ENCODE measurements at regions not wholly inside any gene's neighbourhood (a gene's known extent, or its start where the extent isn't known, plus 50 kb on each side); places are given as distances from the start of the nearest gene placed in this dataset.
A peak's percentile ranks its signal among the peaks of the same experiment; 100 is the strongest.
"Not testable (repeated sequence)": the region's sequence is repeated elsewhere in the genome, so short reads cannot be mapped to it uniquely, and the experiment has no call there.

DNA sequence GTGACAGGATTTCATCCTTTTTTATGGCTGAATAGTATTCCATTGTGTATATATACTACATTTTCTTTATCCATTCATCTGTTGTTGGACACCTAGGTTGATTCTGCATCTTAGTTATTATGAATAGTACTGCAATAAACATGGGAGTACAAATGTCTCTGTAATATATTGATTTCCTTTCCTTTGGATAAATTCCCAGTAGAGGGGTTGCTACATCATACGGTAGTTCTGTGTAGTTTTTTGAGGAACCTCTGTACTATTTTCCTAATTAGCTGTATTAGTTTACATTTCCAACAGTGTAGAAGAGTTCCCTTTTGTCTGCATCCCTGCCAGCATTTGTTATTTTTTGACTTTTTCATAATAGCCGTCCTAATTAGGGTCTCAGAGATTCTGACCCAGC, 201.3 kb downstream of the GIPC2 start:
- no peak for DNase-seq

DNA sequence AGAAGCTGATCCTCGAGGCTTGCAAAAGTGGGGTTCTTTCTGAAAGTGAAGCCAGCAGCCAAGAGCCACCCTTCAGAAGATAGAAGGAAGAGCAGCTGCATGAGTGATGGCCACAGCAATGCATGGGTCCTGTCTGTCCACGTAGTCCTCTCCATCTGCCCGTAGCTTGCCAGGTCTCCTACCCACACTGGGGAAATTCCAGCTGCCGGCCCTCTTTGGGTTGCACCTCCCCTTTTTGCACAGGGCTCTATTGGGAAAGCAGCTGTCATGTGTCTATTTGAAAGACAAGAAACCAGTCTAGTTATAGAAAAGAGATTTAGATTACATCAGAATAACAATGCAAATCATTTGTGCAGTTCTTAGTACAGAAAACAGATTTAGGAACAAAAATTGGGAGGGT, 204.4 kb downstream of the GIPC2 start:
- DNase-seq, result peak in 2 of 3 donors; percentile 7 to 31

- DNase-seq, result peak in 1 of 3 donors; percentile 65
Measured at GRCh38 chr1:78254517-78254916, 208.8 kb downstream of the GIPC2 start.

- DNase-seq, result no peak
Measured at GRCh38 chr1:78255383-78255782, 209.6 kb downstream of the GIPC2 start.

GRCh38 chr1:78255846-78256245, 210.1 kb downstream of the GIPC2 start:
- peak in 2 of 3 donors; percentile 42 to 64 for DNase-seq

DNA sequence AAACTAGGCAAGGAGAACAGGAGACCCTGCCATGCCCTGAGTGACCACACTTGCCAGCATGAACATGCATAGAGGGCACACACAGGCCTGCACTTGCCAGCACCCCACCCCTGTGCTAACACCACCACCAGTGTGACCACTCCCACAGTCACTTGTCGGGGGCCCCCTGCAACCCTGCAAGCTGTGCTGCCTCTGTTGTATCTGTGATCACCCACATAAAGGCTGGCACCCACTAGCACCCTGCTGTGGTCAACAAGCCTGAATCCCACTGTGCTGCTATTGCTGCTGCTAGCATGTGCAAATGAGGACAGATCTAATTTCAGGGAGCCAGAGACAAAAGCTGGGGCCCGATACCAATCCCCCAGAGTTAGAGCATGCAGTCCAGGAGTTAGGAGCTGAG, 217.7 kb downstream of the GIPC2 start:
- no peak for DNase-seq

DNA sequence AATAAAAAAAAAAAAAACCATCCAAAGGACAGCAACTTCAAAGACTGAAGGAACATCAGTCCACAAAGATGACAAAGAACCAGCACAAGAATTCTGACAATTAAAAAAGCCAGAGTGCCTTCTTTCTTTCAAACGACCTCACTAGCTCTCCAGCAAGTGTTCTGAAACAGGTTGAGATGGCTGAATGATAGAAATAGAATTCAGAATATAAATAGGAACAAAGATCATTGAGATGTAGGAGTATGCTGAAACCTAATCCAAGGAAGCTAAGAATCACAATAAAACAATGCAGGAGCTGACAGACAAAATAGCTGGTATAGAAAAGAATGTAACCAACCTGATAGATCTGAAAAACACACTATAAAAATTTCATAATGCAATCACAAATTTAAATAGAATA, 218.2 kb downstream of the GIPC2 start:
- DNase-seq, result no peak

GRCh38 chr1:78267513-78268218, 221.9 kb downstream of the GIPC2 start:
- no peak for DNase-seq

DNA sequence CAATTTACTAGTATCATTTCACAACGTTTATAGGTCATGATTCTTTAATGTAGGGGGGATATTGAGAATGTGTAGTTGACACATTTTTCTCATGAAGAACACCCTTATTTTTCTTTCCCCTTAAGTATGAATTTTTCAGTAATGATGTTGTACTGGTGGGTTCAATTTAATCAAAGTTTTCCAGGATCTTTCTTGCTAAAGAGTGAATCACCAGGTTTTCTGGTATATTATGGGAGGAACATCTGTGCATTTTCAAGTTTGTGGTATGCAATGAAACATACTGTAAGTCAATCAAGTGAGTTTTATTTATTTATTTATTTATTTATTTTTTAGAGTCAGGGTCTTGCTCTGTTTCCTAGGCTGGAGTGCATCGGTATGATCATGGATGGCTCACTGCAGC, 221.2 kb upstream of the PTGFR start:
- no peak for DNase-seq

GRCh38 chr1:78271423-78271822, 219.4 kb upstream of the PTGFR start:
- DNase-seq, result not testable (repeated sequence)

DNA sequence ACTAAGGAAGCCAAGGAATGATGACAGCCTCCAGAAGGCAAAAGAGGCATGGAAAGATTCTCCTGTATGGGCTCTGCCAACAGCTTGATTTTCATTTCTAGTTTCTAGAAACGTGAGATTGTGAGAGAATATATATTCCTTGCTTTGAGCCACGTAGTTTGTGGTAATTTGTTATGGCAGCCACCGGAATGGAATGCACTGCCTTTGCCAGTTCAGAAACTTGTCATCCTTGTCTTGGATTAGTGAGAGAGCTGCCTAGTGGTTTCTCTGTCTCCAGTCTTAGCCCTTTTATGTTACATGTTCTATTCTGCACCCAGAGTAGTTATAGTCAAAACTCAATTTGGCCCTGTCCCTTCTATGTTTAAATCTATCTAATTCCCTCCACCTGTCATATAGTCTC, 216.0 kb upstream of the PTGFR start:
- peak in 1 of 3 donors; percentile 77 for DNase-seq

DNA sequence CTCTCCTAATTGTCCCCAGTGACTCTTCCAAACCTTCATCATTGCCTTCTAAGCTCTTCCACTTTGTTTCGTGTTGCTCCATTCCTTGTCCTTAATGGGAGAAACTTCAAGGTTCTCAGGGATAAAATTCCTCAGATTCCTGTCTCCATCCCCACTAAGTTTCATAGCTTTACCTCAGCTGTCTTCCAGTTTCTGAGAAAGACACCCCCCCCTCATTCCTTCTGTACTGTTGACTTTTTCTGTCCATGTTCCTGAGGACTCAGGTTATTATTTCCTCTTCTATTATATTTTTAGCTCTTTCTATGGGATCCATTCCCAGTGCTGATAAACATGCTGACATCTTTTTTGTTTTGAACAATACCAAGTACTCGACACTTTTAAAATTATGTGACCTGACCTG, 215.3 kb upstream of the PTGFR start:
- DNase-seq, result peak in 1 of 3 donors; percentile 65

- DNase-seq, result no peak
Measured at GRCh38 chr1:78275906-78276685, 214.7 kb upstream of the PTGFR start.

- DNase-seq, result peak in 1 of 3 donors; percentile 72
Measured at GRCh38 chr1:78277253-78277652, 213.5 kb upstream of the PTGFR start.

DNA sequence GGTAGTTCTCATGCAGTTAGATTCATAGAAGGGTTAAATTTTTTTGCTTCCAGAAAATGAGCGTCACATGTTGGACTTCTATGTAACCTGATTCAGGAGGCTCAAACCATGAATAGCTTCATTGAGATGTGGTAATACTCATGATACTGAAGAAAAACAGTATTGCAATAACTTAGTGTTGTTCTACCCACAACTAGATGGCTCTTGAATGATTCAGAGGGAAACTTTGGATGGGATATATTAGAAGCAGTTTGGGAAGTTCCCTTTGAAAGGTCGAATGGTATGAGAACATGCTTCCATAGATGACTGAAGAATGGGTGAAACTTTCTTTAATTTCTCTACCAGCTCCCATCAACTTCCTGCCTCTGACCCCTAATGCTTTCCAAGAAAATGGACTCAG, 211.7 kb upstream of the PTGFR start:
- peak in 1 of 3 donors; percentile 88 for DNase-seq

- no peak for DNase-seq
Measured at GRCh38 chr1:78280626-78281025, 210.1 kb upstream of the PTGFR start.

DNA sequence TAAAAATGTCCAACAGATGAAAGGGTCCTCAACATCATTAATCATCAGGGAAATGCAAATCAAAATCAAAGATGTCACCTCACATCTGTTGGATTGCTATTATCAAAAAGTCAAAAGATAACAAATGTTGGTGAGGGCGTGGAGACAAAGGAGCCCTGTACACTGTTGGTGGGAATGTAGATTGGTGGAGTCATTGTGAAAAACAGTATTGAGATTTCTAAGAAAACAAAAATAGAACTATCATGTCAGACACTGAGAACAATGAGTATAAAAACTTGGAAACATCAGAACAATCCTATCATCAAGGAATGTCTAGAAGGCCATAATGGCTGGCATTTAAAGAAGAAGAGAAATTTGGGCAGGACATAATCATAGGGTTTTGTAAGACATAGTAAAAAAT, 209.2 kb upstream of the PTGFR start:
- no peak for DNase-seq

- no peak for DNase-seq
Measured at GRCh38 chr1:78283691-78284090, 207.1 kb upstream of the PTGFR start.

DNA sequence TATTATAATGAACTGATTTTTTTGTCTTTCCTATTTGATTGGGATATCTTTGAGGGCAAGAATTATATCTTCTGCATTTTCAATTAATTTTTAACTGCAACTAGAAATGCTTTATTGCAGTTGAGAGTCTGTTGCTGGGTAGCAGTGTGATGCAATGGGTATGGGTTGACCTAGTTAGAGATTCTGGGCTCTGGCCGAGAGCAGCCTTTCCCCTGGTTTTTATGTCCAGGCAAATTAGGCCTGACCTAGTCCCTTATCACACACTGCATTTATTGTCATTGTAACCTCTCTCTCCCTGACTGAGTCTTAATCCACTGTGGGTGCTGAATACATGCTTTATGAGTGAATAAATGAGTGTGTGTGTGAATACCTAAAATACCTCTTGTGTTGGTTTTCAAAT, 206.4 kb upstream of the PTGFR start:
- DNase-seq, result no peak

- no peak for DNase-seq
Measured at GRCh38 chr1:78286686-78287085, 204.1 kb upstream of the PTGFR start.

DNA sequence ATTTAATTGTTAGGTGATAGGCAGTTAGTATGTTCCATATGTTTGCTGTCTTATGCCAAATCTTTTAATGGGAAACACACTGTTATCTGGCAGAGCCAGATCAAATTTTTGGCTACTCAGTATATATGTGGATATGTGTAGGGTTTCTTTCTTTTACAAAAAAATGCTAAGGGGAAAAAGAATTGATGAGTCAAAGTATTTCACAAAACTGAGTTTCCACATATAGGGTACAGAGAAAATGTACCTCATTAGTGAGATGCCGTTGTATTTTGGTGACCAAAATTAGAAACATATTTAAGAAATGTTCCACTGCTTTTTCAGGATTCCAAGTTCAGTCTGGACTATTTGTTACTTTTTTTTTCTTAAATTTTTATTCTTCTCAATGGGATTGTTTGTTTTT, 201.2 kb upstream of the PTGFR start:
- DNase-seq, result peak in 1 of 3 donors; percentile 46

DNA sequence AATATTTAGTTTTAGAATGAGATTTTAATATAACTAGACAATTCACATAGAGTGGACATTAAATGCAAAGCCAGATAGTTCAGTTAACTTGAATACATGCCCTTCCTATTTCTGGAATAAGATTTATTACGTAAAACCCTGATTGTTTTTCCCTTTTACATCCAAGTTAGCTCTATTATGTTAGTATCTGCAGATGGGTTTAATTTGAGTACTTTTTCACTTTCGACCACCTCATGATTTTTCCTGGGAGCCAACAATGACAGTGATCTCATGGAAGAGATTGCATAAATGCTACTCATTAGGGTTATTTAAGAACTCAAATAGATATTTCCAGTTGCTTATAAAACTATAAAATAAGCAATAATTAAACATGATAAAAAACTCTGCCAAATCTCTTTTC, 199.4 kb upstream of the PTGFR start:
- DNase-seq, result peak in 1 of 3 donors; percentile 65

- no peak for DNase-seq
Measured at GRCh38 chr1:78291872-78292271, 198.9 kb upstream of the PTGFR start.

Measured in muscle of back (tissue), 3 donors.